HG03521 (cell line): ENCODE measurements at regions not wholly inside any gene's neighbourhood (a gene's known extent, or its start where the extent isn't known, plus 50 kb on each side); places are given as distances from the start of the nearest gene placed in this dataset.

Experiments used
- ATAC-seq: cut with Tn5 transposase; IDR thresholded peaks from one replicate; pipeline ENCODE4 v1.9.1; 2021; ENCODE audit warnings: mild to moderate bottlenecking, moderate library complexity; ENCODE audit not compliant: unreplicated experiment

DNA sequence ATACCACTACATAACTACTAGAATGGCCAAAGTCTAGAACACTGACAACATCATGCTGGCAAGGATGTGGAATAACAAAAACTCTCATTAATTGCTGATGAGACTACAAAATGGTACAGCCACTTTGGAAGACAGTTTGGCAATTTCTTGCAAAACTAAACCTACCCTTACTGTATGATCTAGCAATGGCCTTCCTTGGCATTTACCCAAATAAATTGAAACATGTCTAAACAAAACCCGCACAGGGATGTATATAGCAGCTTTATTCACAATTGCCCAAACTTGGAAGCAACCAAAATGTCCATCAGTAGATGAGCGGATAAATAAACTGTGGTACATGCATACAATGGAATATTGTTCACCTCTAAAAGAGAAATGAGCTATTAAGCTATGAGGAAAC is 87.9 kb upstream of the SLC24A5 start:
- ATAC-seq = no peak

DNA sequence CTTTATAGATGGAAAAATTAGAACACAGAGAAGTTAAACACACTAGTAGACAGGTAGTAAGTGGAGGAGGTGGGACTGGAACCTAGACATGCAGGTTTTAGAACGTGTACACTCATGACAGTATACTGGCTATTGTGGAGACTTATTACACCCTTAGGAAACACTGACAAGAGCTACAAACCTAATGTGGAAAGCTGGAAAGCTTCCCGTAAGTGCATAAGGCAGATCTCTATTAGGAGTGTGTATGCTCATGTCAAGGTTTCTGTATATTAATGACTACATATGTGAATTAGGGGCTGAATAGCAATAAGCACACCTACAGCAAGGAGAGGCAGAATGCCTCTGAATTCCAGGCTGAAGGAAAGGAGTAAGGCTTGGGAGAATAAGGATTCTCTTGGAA is 82.6 kb upstream of the SLC24A5 start:
- ATAC-seq = no peak

DNA sequence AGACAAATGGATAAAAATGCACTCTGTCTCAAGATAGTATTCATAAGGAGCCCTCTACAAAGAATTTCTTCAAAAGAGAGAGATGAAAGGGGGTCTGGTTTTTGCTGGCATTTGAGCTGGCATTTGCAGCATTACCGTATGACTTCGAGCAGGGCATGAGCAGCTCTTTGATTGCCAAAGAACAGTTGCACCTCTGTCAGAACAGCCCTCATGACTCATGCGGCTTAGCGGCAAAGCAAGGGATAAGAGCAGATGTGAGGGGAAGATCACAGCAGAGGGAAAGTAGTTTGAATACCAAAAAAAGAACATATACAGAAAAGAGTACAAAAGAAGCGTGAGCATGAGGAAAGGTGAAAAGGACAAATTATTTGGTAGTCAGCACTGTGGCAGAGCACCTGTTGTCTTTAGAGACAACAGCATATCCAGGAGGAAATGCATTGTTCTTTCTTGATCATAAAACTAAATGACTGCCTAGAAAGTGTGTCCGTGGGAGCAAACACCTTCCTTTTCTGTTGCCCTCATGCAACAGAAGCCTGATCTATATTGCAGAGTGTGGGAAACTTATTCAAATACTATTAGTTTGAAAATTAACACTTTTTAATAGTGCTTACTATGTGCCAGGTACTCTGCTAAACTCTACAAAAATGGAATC is 80.5 kb upstream of the SLC24A5 start:
- no peak for ATAC-seq

DNA sequence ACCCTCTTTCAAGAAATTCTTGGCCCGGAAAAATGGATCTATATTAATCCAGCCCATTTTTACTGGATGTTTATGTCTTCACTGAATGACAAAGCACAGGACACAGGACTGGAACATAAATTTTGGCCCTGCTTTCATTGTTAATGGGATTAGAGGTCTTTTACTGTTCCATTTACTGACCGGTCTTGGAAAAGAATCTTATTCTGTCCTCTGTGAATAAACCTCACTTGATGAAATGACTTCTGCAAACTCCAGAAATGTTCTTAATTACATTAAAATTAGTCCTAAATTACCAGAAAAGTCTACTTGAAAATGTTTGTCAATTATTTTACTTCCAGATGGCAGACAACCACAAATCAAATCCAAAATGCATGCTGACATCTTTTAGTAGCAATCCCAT is 79.3 kb upstream of the SLC24A5 start:
- no peak for ATAC-seq

DNA sequence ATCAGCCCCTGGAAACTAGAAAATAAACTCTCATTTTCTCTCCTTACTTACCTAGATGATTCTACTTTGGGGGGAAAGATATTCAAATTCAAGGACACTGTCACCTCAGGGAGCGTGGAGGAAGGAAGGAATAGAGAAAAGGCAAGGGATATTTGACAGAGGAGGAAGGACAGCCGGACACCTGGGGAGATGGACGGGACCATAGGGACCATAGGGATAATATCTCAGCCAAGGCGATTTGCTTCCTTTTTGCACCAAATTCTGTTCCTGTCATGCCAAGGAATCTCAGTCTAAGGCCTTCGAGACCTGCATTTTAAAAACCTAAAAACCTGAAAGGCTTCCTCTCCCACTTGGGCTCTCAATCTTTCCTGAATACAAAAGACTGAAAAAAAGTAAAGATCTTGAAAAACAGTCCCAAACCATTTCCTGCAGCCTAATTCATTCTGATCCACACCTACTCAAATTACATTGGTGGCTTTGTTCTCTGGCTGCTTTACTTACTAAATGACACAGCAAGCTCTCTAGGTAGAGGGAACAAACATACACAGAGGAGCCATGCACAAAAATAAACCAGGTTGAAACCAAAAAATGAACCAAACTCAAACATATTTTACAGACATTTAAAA is 73.9 kb upstream of the SLC24A5 start:
- ATAC-seq = no peak

DNA sequence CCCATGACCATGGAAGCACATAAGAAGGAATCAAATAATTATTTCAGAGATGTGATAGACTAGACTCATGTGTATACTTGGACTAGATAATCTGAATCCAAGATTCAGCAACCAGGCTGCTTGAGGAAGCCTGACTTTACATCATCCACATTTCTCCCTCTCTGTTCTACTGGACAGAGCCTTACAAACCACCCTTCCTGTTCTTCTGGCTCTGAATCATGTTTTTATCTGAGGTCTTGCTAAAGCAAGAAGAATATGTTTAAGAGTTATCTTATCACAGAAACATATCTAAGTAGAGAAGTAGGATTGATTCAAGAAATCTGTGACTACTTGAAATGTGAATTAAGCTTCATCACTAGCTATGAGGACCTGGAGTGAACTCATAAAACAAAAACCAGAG is 71.1 kb upstream of the SLC24A5 start:
- no peak for ATAC-seq

DNA sequence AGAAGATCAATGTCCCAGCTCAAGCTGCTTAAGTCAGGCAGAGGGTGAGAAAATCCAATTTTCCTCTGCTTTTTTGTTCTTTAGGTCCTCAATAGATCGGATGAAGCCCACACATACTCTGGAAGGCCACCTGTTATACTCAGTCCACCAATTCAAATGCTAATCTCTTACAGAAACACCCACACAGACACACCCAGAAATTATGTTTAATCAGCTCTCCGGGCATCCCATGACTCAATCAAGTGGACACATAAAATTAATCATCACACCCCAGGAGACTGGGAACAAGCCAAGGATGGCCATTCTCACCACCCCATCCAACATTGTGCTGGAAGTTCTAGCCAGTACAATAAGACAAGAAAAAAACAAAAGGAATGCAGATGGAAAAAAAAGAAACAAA is 67.8 kb upstream of the SLC24A5 start:
- ATAC-seq = no peak

DNA sequence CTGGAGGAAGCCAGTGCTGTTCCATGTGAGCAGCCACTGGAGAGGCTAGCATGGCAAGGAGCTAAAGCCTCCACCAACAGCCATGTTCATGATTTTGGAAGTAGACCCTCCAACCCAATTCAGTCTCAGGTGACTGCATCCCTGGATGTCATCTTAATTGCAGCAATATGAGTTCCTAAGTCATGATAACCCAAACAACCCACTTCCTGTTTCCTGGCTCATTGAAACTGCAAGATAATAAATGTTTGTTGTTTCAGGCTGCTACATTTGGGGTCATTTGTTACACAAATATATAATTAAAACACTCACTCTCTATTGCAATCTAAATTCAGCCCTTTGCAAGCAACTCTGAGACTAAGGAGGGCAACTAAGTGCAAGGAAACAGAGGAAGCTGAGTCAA is 62.4 kb upstream of the SLC24A5 start:
- no peak for ATAC-seq

DNA sequence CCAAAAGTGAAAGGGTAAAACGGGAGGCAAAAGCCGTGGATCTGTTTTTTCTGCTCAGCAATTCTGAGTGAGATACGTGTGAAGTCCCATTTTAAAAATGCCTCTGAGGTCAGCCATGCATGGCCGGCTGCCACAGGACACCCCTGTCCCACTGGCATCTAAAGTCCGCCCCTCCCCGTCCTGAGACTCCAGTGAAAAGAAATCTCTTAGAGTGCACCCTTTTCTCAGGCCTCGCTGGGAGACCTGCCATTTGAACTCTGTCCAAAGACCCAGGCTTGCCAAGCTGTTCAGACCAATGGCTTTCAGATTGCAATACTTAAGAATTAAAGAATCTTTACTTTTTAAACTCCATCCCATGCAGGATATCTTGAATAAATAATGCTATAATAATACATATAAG is 61.0 kb upstream of the SLC24A5 start:
- ATAC-seq = no peak

DNA sequence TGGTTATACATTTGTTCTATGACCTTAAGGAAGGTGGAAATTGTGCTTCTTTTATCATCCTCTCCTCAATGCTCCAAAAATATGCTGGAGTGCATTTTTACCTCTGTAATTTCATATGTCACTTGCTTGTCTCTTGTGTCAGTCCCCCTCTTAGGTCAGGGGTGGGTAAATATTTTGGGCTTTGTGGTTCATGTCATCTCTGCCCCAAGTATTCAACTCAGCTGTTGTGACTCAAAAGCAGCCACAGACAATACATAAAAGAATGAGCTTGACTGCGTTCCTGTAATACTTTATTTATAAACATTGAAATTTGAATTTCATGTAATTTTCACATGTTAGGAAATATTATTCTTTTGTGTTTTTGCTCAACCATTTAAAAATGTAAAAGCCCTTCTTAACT is 60.4 kb upstream of the SLC24A5 start:
- ATAC-seq = no peak

DNA sequence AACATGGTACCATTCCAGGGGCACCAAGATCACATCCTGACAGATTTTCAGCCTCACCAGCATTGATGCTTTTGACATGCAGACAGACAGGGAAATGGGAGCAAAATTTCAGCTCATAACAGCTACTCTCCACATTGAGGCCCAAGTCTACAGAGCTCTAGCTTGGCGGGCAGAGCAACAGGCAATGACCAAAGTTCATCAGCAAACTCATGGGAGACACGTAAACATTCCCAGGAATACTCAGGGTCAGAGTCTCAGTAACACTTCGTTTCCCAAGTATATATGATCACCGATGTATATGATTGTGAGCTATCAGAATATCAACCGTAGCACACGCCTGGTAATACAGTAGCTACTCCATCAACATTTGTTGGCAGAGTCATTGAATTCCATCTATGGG is 59.2 kb upstream of the SLC24A5 start:
- ATAC-seq = no peak

DNA sequence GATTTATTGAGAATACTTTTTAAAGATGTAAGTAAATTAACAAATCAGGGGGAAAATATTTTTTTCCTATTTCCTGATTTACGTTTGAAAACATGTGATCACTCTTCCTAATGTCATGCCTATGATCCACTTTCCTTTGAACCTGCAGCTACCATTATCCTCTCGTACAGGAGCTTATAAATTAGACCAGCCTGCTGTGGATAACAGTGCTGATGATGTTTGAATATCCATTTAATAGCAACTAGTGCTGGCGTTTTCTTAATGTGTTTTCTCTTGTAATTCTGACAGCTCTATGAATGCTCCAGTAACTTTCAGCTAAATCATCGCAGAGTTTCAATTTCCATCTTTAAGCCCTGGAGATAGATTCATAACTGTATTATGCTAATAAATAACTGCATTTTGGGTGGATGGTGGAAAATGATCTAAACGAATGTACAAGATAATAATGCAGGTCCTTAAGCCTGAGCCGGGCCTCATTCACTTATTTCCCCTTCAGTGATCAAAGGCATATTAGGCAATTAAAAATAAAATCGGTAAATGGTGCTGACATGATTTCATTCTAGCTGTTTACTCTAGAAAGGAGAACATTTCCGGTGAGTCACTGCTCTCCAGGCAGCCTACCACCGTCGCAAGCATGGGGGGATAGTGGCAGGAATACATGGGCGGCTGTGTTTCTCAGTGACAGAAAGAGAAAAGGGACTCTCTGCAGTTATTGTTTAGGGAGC is 58.5 kb upstream of the SLC24A5 start:
- ATAC-seq = no peak

DNA sequence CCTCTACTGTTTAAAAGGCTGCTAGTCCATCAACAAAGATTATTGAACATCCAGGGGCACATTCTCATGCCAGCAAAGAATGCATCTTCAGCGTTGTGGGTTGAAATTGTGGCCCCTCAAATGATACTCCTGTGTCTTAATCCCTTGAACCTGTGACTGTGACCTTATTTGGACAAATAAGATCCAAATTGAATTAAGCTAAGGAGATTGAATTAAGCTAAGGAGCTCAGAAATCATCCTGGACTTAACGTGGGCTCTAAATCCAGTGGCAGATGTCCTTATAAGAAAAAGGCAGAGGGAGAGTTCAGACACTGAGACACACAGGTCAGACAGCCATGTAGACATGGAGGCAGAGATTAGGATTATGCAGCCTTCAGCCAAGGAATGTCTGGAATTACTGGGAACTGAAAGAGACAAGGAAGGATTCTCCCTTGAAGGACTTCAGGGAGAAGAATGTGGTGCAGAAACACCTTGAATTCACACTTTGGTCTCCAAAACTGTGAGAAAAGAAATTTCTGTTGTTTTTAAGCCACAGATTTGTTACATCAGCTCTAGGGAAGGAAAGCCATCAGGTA is 57.3 kb upstream of the SLC24A5 start:
- ATAC-seq = no peak

DNA sequence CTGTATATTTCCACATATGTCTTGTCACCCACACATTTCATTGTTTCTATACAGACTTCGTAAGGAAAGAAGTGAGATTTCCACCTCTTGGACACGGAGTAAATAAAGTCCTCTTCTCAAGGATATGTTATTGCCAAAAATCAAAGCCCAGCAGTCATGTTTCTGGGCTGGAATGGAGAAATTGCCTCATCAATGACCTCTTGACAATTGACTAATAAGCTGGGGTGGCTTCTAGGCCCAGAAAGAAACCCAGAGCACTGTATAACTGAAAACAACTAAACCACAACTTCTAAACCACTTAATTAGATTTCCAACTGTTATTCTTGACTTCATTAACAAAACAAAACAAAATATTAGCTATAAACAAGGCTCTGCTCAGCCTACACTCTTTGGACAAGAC is 56.4 kb upstream of the SLC24A5 start:
- no peak for ATAC-seq

DNA sequence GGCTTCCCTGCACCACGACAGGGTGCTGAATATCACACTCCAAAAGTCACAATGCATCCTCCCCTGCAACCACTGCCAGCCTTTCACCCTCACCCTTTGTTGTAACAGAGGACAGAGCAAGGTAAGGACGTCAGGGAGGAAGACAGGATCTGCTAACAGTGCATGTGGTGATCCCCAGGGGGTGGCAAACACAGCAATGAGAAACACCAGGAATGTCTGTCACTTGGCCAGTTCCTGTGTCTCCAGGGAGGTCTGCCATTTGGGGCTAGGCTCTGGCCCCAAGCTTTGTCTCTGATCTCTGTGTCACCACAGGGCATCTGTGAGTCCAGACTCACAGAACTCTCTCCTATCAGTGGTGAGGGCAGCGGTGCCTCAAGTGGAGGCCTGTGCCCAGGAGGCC is 54.3 kb upstream of the SLC24A5 start:
- no peak for ATAC-seq
